GM10266 (cell line): ENCODE measurements at regions not wholly inside any gene's neighbourhood (a gene's known extent, or its start where the extent isn't known, plus 50 kb on each side); places are given as distances from the start of the nearest gene placed in this dataset.

Experiments used
- DNase-seq: peaks from one replicate; pipeline ENCODE4 v3.0.0; 2012; ENCODE audit errors: extremely low spot score
- TF ChIP-seq, protein P1 (sequence below): IDR thresholded peaks from 2 replicates; pipeline ENCODE4 v1.5.1; 2012; ENCODE audit warnings: mild to moderate bottlenecking, low read depth; ENCODE audit not compliant: control insufficient read depth, insufficient read depth; ENCODE audit errors: missing control alignments

DNA sequence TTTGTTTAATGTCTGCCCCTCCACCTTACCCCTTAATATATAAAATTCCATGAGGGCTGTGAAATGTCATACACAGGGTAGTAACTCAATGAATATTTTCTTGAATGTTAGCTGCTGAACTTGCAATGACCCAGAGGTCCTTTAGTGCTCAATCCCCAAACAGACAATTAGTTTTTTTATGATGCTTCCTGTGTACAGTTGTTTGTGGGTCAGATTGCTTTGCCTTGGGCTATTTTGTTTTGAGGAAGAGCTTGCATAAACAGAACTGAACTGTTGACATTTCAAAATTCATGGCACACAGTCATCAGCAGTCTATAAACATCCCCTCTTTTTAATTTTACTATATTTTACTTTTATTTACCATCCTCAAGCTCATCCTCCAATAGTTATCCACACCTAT lies 820.5 kb upstream of the SEL1L start:
- no peak for DNase-seq
- TF ChIP-seq, protein P1, sequence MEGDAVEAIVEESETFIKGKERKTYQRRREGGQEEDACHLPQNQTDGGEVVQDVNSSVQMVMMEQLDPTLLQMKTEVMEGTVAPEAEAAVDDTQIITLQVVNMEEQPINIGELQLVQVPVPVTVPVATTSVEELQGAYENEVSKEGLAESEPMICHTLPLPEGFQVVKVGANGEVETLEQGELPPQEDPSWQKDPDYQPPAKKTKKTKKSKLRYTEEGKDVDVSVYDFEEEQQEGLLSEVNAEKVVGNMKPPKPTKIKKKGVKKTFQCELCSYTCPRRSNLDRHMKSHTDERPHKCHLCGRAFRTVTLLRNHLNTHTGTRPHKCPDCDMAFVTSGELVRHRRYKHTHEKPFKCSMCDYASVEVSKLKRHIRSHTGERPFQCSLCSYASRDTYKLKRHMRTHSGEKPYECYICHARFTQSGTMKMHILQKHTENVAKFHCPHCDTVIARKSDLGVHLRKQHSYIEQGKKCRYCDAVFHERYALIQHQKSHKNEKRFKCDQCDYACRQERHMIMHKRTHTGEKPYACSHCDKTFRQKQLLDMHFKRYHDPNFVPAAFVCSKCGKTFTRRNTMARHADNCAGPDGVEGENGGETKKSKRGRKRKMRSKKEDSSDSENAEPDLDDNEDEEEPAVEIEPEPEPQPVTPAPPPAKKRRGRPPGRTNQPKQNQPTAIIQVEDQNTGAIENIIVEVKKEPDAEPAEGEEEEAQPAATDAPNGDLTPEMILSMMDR: no peak

DNA sequence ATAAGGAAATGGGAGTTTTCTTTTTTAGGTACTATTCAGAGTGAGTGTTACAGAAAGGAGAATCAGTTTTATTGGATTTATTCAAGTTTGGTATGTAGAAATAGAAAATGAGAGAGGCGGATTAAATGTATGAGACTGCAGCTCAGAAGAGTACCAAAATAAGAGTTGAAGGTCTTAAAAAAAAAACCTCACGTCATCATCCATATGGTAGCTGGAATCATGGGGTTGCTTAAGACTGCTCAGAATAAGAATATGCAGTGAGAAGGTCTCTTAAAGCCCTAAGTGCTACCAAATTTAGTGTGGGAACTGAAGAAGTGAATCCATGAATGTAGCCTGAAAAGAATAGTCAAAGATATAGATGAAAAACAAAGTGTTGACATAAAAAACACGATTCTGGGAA lies 825.5 kb upstream of the SEL1L start:
- TF ChIP-seq, protein P1: no peak
- DNase-seq: no peak

DNA sequence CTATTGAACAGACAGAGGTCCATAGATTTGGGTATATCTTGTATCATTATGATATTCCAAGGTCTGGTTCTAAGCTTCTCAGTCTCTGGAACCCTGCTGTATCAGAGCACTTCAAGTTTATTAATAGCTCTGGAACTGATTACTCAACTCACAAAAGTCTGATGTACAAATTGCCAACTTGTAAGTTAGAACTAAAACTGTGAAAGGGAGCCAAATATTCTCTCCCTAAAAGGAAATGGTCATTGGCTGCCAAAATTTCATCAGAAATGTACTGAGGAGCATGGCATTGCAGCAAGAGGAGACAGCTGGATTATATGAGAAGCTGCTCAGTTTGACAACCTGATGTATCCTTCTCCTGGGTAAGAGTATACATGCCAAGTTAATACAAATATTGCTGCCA lies 828.8 kb upstream of the SEL1L start:
- TF ChIP-seq, protein P1: no peak
- DNase-seq: no peak

DNA sequence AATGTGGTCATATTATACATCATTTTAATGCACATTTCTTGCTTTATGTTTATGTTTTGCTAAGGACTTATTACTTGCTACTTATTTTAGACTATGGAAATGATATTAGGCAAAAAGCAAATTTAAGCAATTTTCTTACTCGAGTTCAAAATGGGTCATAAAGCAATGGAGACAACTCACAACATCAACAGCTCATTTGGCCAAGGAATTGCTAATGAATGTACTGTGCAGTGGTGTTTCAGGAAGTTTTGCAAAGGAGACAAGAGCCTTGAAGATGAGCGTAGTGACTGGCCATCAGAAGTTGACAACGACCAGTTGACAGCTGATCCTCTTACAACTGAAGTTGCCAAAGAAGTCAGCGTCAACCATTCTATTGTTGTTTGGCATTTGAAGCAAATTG lies 831.8 kb upstream of the SEL1L start:
- TF ChIP-seq, protein P1: no peak
- no peak for DNase-seq

DNA sequence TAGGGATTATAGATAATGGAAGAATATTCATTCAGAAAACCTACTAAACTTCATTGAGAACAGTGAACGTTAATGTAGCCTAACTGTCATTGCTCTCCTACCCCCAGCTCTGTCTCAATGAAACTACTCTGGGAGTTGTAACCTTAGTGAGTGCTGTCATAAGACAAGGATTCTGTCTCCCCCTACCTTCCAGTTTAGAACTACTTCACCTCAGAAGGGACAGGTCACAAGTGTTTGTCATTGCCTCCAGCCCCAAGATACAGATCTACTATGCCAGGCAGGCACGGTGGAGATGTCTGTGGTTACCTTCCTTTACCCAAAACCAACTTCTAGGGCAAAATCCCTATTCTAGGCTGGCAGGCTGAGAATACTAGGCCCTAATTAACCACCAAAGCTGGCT lies 833.1 kb upstream of the SEL1L start:
- no peak for DNase-seq
- TF ChIP-seq, protein P1: no peak

DNA sequence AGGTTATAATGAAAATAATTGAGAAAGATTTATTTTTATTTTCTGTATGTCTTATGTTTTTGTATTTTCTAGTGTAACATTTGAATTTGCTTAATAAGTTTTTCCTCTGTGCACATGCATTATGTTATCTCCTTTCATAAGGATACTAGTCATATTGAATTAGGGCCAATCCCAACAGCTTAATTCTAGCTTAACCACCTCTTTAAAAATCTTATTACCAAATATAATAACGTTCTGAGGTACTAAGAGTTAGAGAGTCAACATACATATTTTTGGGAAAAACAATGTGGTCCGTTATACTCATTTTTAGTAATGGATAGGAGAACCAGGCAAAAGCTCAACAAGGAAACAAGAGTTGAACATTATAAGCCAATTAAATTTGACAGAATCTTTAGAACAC lies 845.6 kb upstream of the SEL1L start:
- DNase-seq: no peak

DNA sequence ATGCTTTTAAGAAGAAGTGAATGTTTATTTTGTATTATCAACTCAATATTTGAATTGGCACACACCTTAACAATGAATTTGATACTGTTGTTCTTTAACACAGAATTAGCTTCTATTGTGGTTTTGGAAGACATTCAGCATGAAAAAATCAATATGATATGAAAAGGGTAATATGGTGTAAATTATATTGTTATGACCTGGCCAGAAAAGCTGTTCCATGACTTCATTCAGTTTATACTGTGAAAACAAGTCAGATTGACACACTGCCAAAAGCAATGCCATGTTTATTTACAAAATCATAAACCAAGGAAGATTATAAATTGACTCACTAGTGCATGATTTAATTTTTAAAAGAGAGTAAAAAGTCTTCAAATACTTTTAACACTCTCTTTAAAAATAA lies 851.4 kb upstream of the SEL1L start:
- DNase-seq: no peak

More for the DNA sequence above, 845.6 kb upstream of the SEL1L start:
- TF ChIP-seq, protein P1: no peak

More for the DNA sequence above, 851.4 kb upstream of the SEL1L start:
- TF ChIP-seq, protein P1: no peak
